Thyroid gland (tissue), 4 donors: ENCODE measurements at regions not wholly inside any gene's neighbourhood (a gene's known extent, or its start where the extent isn't known, plus 50 kb on each side); places are given as distances from the start of the nearest gene placed in this dataset.

Experiments
- POLR2A ChIP-seq, 2 donors: fragments of 450-650 bp; IDR thresholded peaks; one replicate each; pipeline ENCODE4 v1.6.1; 2017; ENCODE audit warnings: antibody characterized with exemption in 2 of 2, mild to moderate bottlenecking in 2 of 2, moderate library complexity in 1 of 2
- TF ChIP-seq, protein P1 (sequence below), 6 experiments: fragments of 200-600 bp in 3 of 6; fragments of 450-650 bp in 3 of 6; sonication (generic) in 3 of 6; IDR thresholded peaks; one replicate each; pipeline ENCODE4 v1.5.1; 2016 to 2019; ENCODE audit warnings: antibody characterized with exemption in 6 of 6, mild to moderate bottlenecking in 2 of 6, inconsistent platforms in 1 of 6, moderate library complexity in 1 of 6

DNA sequence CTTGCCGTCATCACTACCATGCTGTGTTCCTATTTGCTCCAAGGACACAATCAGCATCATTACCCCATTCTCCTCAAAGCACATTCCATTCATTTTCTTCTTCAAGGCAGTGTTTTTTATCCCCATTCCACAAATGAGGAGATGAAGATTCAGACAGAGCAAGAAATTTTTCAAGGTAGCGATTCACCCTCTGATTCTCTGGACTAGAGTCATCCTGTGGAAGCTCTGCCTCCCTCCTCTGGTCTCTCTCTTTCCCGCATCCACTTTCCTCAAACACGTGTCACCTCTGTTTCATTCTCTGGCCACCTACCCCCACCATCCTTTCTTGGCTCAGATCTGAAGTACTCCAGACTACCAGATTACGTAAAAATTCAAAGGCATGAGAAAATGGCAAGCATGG, 297.9 kb downstream of the SOX11 start:
- TF ChIP-seq, protein P1, sequence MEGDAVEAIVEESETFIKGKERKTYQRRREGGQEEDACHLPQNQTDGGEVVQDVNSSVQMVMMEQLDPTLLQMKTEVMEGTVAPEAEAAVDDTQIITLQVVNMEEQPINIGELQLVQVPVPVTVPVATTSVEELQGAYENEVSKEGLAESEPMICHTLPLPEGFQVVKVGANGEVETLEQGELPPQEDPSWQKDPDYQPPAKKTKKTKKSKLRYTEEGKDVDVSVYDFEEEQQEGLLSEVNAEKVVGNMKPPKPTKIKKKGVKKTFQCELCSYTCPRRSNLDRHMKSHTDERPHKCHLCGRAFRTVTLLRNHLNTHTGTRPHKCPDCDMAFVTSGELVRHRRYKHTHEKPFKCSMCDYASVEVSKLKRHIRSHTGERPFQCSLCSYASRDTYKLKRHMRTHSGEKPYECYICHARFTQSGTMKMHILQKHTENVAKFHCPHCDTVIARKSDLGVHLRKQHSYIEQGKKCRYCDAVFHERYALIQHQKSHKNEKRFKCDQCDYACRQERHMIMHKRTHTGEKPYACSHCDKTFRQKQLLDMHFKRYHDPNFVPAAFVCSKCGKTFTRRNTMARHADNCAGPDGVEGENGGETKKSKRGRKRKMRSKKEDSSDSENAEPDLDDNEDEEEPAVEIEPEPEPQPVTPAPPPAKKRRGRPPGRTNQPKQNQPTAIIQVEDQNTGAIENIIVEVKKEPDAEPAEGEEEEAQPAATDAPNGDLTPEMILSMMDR (IDR thresholded peaks at IDR 0.05), result no peak
- no peak for TF ChIP-seq POLR2A (IDR thresholded peaks at IDR 0.05)
